ENCODE measurements at regions not wholly inside any gene's neighbourhood (a gene's known extent, or its start where the extent isn't known, plus 50 kb on each side); places are given as distances from the start of the nearest gene placed in this dataset.

DNA sequence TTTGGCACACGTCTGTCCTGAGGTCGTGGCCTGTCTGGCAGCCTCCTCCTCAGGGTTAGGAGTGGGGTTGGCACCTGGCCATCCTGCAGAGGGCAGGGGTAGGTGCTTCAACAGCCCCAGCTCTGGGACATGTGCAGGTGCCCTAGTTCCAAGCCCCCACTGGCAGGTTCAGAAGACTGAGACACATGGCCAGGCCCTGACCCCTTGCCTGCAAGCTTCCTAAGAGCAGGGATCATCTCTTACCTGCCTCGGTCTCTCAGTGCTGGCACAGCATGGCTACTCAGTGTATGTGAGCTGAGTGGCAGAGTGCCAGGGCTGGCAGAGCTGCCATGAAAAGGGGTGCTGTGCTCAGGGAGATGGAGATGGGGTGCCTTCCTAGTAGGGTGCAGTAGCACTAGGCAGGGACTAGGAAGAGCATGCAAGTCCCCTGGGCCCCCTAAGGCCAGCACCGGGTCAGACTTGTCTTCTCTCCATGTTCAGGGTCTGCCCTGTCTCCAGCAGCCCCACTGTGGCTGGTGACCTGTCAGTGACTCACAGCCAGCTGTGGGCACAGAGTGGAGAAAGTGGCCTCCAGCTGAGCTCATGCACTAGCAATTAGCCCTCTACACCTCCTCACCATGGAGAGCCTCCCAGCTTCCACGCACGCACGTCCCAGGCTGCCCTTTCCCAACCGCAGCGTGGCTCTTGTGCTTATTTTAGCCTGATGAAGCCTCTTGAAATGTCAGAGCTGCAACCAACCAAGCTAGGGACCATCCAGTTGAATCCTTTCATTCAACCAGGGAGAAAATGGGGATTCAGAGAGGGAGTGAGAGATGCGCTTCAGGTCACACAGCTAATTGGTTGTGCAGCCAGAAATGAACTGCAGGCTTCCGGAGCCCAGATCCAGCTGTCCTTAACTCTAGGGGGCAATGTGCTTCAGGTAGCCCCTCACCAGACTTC lies 116.6 kb downstream of the MRPL14 start (continued):
- TF ChIP-seq ZNF749 (CRISPR knock-in tag; IDR thresholded peaks at IDR 0.05; ENCODE audit: borderline replicate concordance) = no peak
- no peak for TF ChIP-seq ZNF598 (CRISPR knock-in tag; IDR thresholded peaks at IDR 0.05; ENCODE audit: borderline replicate concordance)
- no peak for TF ChIP-seq NFYC (CRISPR knock-in tag; IDR thresholded peaks at IDR 0.05)
- 0 out of 2 replicates have a peak, but pooled peaks have one; percentile 24 for TF ChIP-seq ZNF572 (CRISPR knock-in tag; IDR thresholded peaks at IDR 0.05)
- peak; percentile 69; the same call in 1 of the 2 replicates for TF ChIP-seq CAMTA2 (CRISPR knock-in tag; IDR thresholded peaks at IDR 0.05; ENCODE audit: borderline replicate concordance)
- TF ChIP-seq ZFP90 (CRISPR knock-in tag; IDR thresholded peaks at IDR 0.05; ENCODE audit: borderline replicate concordance) = no peak

DNA sequence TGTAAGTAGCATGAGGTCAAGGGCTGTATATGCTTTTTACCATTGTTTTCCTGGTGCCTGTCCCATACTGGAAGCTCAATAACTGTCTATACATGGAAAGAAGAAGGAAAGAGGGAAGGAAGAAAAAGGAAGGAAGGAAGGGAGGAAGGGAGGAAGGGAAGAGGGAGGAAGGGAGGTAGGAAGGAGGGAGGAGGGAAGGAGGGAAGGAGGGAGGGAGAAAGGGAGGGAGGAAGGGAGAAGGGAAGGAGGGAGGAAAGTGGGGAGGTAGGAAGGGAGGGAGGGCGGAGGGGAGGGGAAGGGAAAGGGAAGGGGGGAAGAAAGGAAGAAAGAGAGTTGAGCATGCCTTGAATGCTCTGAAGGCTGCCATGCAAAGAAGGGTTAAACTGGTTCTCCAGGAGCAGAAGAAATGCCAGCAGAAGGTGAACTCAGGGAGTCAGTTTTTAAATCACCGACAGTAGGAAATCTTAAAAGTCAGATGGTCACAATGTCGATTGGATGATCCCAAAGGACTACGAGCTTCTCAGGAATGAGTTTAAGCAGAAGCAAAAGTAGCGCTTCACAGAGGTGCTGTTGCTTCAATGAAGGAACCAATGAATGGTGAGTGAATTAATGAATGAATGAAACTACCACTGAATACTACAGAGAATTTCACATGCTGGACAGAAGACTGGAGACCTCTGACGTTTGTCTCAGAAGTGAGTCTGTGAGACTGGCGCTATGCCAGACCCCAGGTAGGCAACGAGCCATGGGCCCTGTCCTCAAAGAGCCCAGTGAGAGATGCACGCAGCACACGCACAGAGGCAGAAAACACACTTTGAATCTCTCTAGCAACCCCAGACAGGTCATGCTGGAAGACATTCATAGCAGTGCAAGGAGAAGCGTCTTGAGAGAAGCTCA lies 117.6 kb downstream of the MRPL14 start:
- no peak overlapping the region for H3K9ac ChIP-seq (ENCODE audit: insufficient read depth, low read depth, low read length)
- FAIRE-seq = no peak
- H3K4me2 ChIP-seq (ENCODE audit: low read depth, low read length) = no peak overlapping the region
- H3K4me1 ChIP-seq (ENCODE audit: insufficient read depth, low read length) = peaks cover 47% of the 10 kb centered on the region
- no peaks in the 10 kb centered on the region for H3K79me2 ChIP-seq (ENCODE audit: insufficient read depth, low read length)
- peaks cover 8 to 40% of the 10 kb centered on the region in 2 experiments; a peak in 4 of 5 replicates for H3K27me3 ChIP-seq (ENCODE audit: control insufficient read depth in 1 of 2, insufficient read depth in 2 of 2, low read length in 2 of 2)
- WGBS (ENCODE audit: low lambda C conversion rate) = 42% methylated on average over 11 of the region's 11 CpGs
- ChIA-PET POLR2A (no interaction called here), CTCF (ENCODE audit: low intra/inter-chr PET ratio, low total read pairs) (no interaction called here)
- peak; percentile 70 for TF ChIP-seq HNRNPK (IDR thresholded peaks at IDR 0.05; ENCODE audit: low read depth, low read length, poor library complexity, severe bottlenecking)
- no peak for TF ChIP-seq NFYB (CRISPR knock-in tag; IDR thresholded peaks at IDR 0.05)
- TF ChIP-seq PCBP2 (optimal IDR thresholded peaks at IDR 0.05; ENCODE audit: low read depth, low read length, poor library complexity, severe bottlenecking) = peak; percentile 64
- TF ChIP-seq RNF2 (conservative IDR thresholded peaks at IDR 0.05; ENCODE audit: low read depth) = no peak
- H4K20me1 ChIP-seq (ENCODE audit: insufficient read depth, low read length) = no peaks in the 10 kb centered on the region
- intact Hi-C loops (cut with micrococcal nuclease; ENCODE audit: unreplicated experiment) (no loop called here), in situ Hi-C loops (cut with HindIII; ENCODE audit: extremely low pct_ligation_motif_present, low pct_unique_long_range_greater_than_20kb) (no loop called here)
- no peak overlapping the region for H3K4me3 ChIP-seq (replicated peaks in 1 of 3; ENCODE audit: insufficient read depth in 1 of 3, low read depth in 2 of 3, low read length in 3 of 3)
- DNase-seq (ENCODE audit: low spot score) = no peak
- no TSS peak for BruUV-seq (replicated peaks)
- ATAC-seq = no peak
- H3K9me3 ChIP-seq (ENCODE audit: low read length) = no peaks in the 10 kb centered on the region
- H3K36me3 ChIP-seq (replicated peaks in 1 of 2; ENCODE audit: control insufficient read depth in 1 of 2, insufficient read depth in 2 of 2, low read length in 2 of 2) = no peaks in the 10 kb centered on the region
- no peak overlapping the region for H3K27ac ChIP-seq (ENCODE audit: extremely low read length, insufficient read depth, low read length)
- H2AFZ ChIP-seq (ENCODE audit: low read length) = no peak overlapping the region
